HG03025 (cell line): ENCODE measurements at regions not wholly inside any gene's neighbourhood (a gene's known extent, or its start where the extent isn't known, plus 50 kb on each side); places are given as distances from the start of the nearest gene placed in this dataset.

Experiments used
- ATAC-seq: cut with Tn5 transposase; IDR thresholded peaks from one replicate; pipeline ENCODE4 v1.9.1; 2021; ENCODE audit warnings: mild to moderate bottlenecking, moderate library complexity; ENCODE audit not compliant: unreplicated experiment, low FRiP score

GRCh38 chr11:59263225-59263894 is 50.6 kb upstream of the MPEG1 start:
- ATAC-seq, result no peak
